Fibroblast of gingiva (primary cell): ENCODE measurements at regions not wholly inside any gene's neighbourhood (a gene's known extent, or its start where the extent isn't known, plus 50 kb on each side); places are given as distances from the start of the nearest gene placed in this dataset.

Experiments used
- DNase-seq: peaks from one replicate; pipeline ENCODE4 v3.0.0-alpha.2; 2011; ENCODE audit warnings: low read depth

DNA sequence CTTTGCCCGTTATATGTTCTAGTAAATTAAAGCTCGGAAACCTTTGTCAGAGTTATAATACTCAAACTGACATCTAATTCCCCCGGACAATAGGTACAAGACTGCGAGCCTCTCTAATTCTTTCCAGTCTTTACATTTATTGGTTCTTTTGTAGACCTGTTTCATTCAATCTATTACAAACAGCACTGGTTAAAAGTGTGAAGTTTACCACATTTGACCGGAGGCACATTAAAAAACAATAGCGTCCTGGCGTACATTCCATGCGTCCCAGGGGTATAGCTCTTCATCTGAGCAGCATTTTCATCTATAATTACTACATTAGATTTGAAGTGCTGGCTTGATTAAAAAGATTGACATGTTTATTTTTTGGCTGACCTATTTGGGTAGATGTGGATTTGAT, 49.9 kb upstream of the TENM3 start:
- no peak for DNase-seq
